BE2C (cell line): ENCODE measurements at regions not wholly inside any gene's neighbourhood (a gene's known extent, or its start where the extent isn't known, plus 50 kb on each side); places are given as distances from the start of the nearest gene placed in this dataset.

ENCODE experiments used
- DNase-seq: peaks from one replicate; pipeline ENCODE4 v3.0.0-alpha.2; 2020
- H3K27me3 ChIP-seq: fragments of 250-450 bp; sonication (Bioruptor Pico); 2 replicates; pipeline ENCODE4 v1.5.1; 2020; ENCODE audit warnings: mild to moderate bottlenecking
- H3K36me3 ChIP-seq: fragments of 250-450 bp; sonication (Bioruptor Pico); 2 replicates; pipeline ENCODE4 v1.5.1; 2020; ENCODE audit warnings: mild to moderate bottlenecking
- H3K4me1 ChIP-seq: fragments of 250-450 bp; sonication (Bioruptor Pico); 2 replicates; pipeline ENCODE4 v1.5.1; 2020
- H3K4me3 ChIP-seq: 2 replicates; pipeline ENCODE4 v1.5.1; 2011; ENCODE audit warnings: low read depth, low read length
- H3K9me3 ChIP-seq: fragments of 250-450 bp; sonication (Bioruptor Pico); 2 replicates; pipeline ENCODE4 v1.5.1; 2020
- TF ChIP-seq, protein P1 (sequence below): IDR thresholded peaks from 2 replicates; pipeline ENCODE4 v1.5.1; 2012; ENCODE audit warnings: mild to moderate bottlenecking, low read depth, low read length

GRCh38 chr20:22282696-22283095 is 301.7 kb downstream of the FOXA2 start:
- Histone ChIP-seq H3K9me3 (no peaks in the 10 kb centered on the region; the same call in 1 of the 2 replicates), H3K27me3 (no peaks in the 10 kb centered on the region), H3K4me1 (no peaks in the 10 kb centered on the region), H3K36me3 (no peaks in the 10 kb centered on the region), H3K4me3 (no peak overlapping the region)
- TF ChIP-seq, protein P1, sequence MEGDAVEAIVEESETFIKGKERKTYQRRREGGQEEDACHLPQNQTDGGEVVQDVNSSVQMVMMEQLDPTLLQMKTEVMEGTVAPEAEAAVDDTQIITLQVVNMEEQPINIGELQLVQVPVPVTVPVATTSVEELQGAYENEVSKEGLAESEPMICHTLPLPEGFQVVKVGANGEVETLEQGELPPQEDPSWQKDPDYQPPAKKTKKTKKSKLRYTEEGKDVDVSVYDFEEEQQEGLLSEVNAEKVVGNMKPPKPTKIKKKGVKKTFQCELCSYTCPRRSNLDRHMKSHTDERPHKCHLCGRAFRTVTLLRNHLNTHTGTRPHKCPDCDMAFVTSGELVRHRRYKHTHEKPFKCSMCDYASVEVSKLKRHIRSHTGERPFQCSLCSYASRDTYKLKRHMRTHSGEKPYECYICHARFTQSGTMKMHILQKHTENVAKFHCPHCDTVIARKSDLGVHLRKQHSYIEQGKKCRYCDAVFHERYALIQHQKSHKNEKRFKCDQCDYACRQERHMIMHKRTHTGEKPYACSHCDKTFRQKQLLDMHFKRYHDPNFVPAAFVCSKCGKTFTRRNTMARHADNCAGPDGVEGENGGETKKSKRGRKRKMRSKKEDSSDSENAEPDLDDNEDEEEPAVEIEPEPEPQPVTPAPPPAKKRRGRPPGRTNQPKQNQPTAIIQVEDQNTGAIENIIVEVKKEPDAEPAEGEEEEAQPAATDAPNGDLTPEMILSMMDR: no peak
- no peak for DNase-seq

- Histone ChIP-seq H3K9me3 (no peaks in the 10 kb centered on the region), H3K36me3 (no peaks in the 10 kb centered on the region), H3K4me1 (no peaks in the 10 kb centered on the region), H3K27me3 (no peaks in the 10 kb centered on the region), H3K4me3 (no peak overlapping the region)
- DNase-seq: no peak
- TF ChIP-seq, protein P1: no peak
These were observed 310.0 kb downstream of the FOXA2 start for GRCh38 chr20:22274330-22274729.

DNA sequence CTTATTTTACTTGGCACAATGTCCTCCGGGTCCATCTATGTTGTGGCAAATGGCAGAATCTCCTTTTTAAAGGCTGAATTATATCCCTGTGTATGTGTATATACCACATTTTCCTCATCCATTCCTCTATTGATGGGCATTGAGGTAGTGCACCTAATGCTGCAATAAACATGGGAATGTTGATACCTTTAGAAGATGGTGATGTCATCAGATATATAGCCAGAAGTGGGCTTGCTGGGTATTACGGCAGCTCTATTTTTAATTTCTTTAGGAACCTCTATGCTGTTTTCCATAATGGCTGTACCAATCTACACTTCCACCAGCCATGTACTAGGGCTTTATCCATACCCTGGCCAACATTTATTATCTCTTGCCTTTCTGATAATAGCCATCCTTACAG is 315.7 kb downstream of the FOXA2 start:
- DNase-seq: no peak

GRCh38 chr20:22264917-22265316 is 319.5 kb downstream of the FOXA2 start:
- no peak for DNase-seq
- H3K36me3 ChIP-seq: no peaks in the 10 kb centered on the region
- TF ChIP-seq, protein P1: no peak

More for the DNA sequence above, 315.7 kb downstream of the FOXA2 start:
- TF ChIP-seq, protein P1: no peak
- no peaks in the 10 kb centered on the region for H3K36me3 ChIP-seq
- no peaks in the 10 kb centered on the region for H3K9me3 ChIP-seq
- H3K27me3 ChIP-seq: no peaks in the 10 kb centered on the region
- H3K4me3 ChIP-seq: no peak overlapping the region
- H3K4me1 ChIP-seq: no peaks in the 10 kb centered on the region

DNA sequence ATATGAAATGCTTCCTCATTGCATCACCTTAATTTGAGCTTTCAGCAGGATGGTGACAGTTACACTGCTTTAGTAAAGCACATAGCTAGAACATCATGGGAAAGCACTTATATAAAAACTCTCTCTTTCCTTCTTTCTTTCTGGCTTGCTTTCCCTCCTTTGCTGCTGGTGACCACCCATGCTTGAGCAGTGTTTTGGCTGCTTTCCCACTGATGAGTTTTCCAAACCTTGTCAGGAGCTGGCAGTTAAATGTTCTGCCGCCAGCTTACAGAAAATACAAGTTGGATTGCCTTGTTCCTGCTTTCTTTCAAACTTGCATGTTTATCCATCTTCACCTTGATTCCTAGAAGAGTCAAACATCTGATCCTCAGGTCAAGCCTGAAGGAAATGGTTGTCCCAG is 323.9 kb downstream of the FOXA2 start:
- H3K36me3 ChIP-seq: no peaks in the 10 kb centered on the region
- H3K9me3 ChIP-seq: no peaks in the 10 kb centered on the region
- no peaks in the 10 kb centered on the region for H3K27me3 ChIP-seq
- no peaks in the 10 kb centered on the region for H3K4me1 ChIP-seq
- TF ChIP-seq, protein P1: no peak
- no peak overlapping the region for H3K4me3 ChIP-seq
- DNase-seq: no peak

More at GRCh38 chr20:22264917-22265316, 319.5 kb downstream of the FOXA2 start:
- no peaks in the 10 kb centered on the region for H3K4me1 ChIP-seq
- no peaks in the 10 kb centered on the region for H3K9me3 ChIP-seq
- H3K4me3 ChIP-seq: no peak overlapping the region
- H3K27me3 ChIP-seq: no peaks in the 10 kb centered on the region

DNA sequence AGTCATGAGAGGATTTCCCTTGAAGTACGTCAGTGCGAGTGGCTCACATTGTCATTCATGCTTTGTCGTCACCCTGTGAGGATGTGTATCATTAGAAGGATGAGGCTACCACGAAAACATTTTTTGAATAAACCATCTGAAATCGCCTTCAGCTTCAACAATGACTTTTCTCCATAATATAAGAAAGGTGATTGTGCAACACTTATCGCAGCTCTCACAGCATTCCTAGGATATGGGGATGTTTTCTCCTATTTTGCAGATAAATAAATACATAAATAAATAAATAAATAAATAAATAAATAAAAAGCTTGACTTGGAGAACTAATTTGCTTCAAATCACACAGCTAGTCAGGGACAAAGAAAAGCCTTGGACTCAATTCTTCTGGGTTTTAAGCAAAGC is 326.5 kb downstream of the FOXA2 start:
- Histone ChIP-seq H3K36me3 (no peaks in the 10 kb centered on the region), H3K27me3 (no peaks in the 10 kb centered on the region), H3K4me3 (no peak overlapping the region), H3K9me3 (no peaks in the 10 kb centered on the region), H3K4me1 (no peaks in the 10 kb centered on the region)
- no peak for DNase-seq
- TF ChIP-seq, protein P1: no peak
